IMR-90 (cell line): ENCODE measurements at regions not wholly inside any gene's neighbourhood (a gene's known extent, or its start where the extent isn't known, plus 50 kb on each side); places are given as distances from the start of the nearest gene placed in this dataset.

ENCODE experiments used
- ATAC-seq: fragments of 200-7000 bp; cut with Tn5 transposase; 2 replicates; pipeline ENCODE4 v1.9.1; 2020; ENCODE audit warnings: low read depth, mild to moderate bottlenecking, moderate library complexity
- BruUV-seq: library from RNA; stranded (reverse); fragments of 400-500 nt; replicated peaks from 2 replicates; lab custom pipeline; 2021; lab: Mats Ljungman, UMichigan
- CTCF ChIA-PET: fragments of 300-600 bp; formaldehyde crosslinking; extraction: SDS; loops from one replicate; lab custom pipeline; 2021; ENCODE audit warnings: antibody characterized with exemption; lab: Yijun Ruan, JAX
- POLR2A ChIA-PET: fragments of 300-600 bp; sonication (Branson Sonifier 250); formaldehyde crosslinking; loops from one replicate; lab custom pipeline; 2022; ENCODE audit warnings: antibody characterized with exemption; ENCODE audit not compliant: unreplicated experiment; lab: Charles Lee
- DNase-seq: peaks from one replicate; pipeline ENCODE4 v3.0.0; 2013
- H2AFZ ChIP-seq: replicated peaks from 2 replicates; pipeline ENCODE3; 2013; ENCODE audit warnings: low read length, mild to moderate bottlenecking; ENCODE audit not compliant: poor library complexity
- H2AK5ac ChIP-seq: 2 replicates; pipeline ENCODE4 v1.6.1; 2013; ENCODE audit warnings: low read depth, low read length, inconsistent platforms
- H2AK9ac ChIP-seq: replicated peaks from 2 replicates; pipeline ENCODE3; 2013; ENCODE audit warnings: mild to moderate bottlenecking, low read depth, low read length, moderate library complexity; ENCODE audit not compliant: poor library complexity
- H2BK120ac ChIP-seq: 2 replicates; pipeline ENCODE4 v1.6.1; 2013; ENCODE audit warnings: low read depth, low read length, inconsistent platforms
- H2BK15ac ChIP-seq: 3 replicates; pipeline ENCODE4 v1.6.1; 2013; ENCODE audit warnings: low read depth, low read length, inconsistent platforms
- H2BK20ac ChIP-seq: 2 replicates; pipeline ENCODE4 v1.6.1; 2013; ENCODE audit warnings: low read depth, mild to moderate bottlenecking, inconsistent platforms, low read length, moderate library complexity
- H2BK5ac ChIP-seq: 2 replicates; pipeline ENCODE4 v1.6.1; 2013; ENCODE audit warnings: mild to moderate bottlenecking, low read depth, low read length, inconsistent platforms; ENCODE audit not compliant: poor library complexity, severe bottlenecking
- H3K14ac ChIP-seq: replicated peaks from 2 replicates; pipeline ENCODE4 v1.6.1; 2013; ENCODE audit warnings: low read depth, low read length, inconsistent platforms
- H3K18ac ChIP-seq: 2 replicates; pipeline ENCODE4 v1.6.1; 2013; ENCODE audit warnings: low read depth, low read length, control low read depth
- H3K23ac ChIP-seq: 2 replicates; pipeline ENCODE4 v1.6.1; 2013; ENCODE audit warnings: low read depth, low read length, inconsistent platforms
- H3K27ac ChIP-seq: 2 replicates; pipeline ENCODE4 v1.5.1; 2013; ENCODE audit warnings: mild to moderate bottlenecking, control low read depth, low read length; ENCODE audit not compliant: insufficient read depth
- H3K27me3 ChIP-seq: 2 replicates; pipeline ENCODE4 v1.6.1; 2013; ENCODE audit warnings: low read length; ENCODE audit not compliant: control insufficient read depth, insufficient read depth
- H3K36me3 ChIP-seq: 2 replicates; pipeline ENCODE4 v1.6.1; 2013; ENCODE audit warnings: low read length, mixed read lengths; ENCODE audit not compliant: control insufficient read depth, insufficient read depth
- H3K4ac ChIP-seq: 2 replicates; pipeline ENCODE4 v1.6.1; 2013; ENCODE audit warnings: low read depth, low read length, inconsistent platforms
- H3K4me1 ChIP-seq: 2 replicates; pipeline ENCODE4 v1.6.1; 2013; ENCODE audit warnings: low read length, mixed read lengths; ENCODE audit not compliant: control insufficient read depth, insufficient read depth
- H3K4me2 ChIP-seq: 2 replicates; pipeline ENCODE4 v1.6.1; 2013; ENCODE audit warnings: low read depth, mild to moderate bottlenecking, control low read depth, low read length, moderate library complexity
- H3K4me3 ChIP-seq: 2 replicates; pipeline ENCODE4 v1.5.1; 2013; ENCODE audit warnings: low read depth, mild to moderate bottlenecking, control low read depth, low read length, moderate library complexity; ENCODE audit not compliant: insufficient read depth
- H3K56ac ChIP-seq: 2 replicates; pipeline ENCODE4 v1.6.1; 2013; ENCODE audit warnings: low read length, inconsistent platforms; ENCODE audit not compliant: insufficient read depth; ENCODE audit errors: extremely low read depth
- H3K79me1 ChIP-seq, 2 experiments: 2 replicates each; pipeline ENCODE4 v1.6.1; 2013; ENCODE audit warnings: low read length in 2 of 2, inconsistent platforms in 1 of 2, low read depth in 1 of 2
- H3K9ac ChIP-seq: 2 replicates; pipeline ENCODE4 v1.6.1; 2013; ENCODE audit warnings: low read depth, low read length, control low read depth
- H3K9me1 ChIP-seq: 2 replicates; pipeline ENCODE4 v1.6.1; 2013; ENCODE audit warnings: low read length, inconsistent platforms; ENCODE audit not compliant: insufficient read depth
- H3K9me3 ChIP-seq: 2 replicates; pipeline ENCODE4 v1.6.1; 2013; ENCODE audit warnings: low read length; ENCODE audit not compliant: control insufficient read depth, insufficient read depth
- H4K20me1 ChIP-seq: 2 replicates; pipeline ENCODE4 v1.6.1; 2013; ENCODE audit warnings: low read length, inconsistent platforms; ENCODE audit not compliant: insufficient read depth
- H4K5ac ChIP-seq: 2 replicates; pipeline ENCODE4 v1.6.1; 2013; ENCODE audit warnings: mild to moderate bottlenecking, low read depth, low read length, control low read depth
- H4K8ac ChIP-seq, 2 experiments: 2 replicates each; pipeline ENCODE4 v1.6.1; 2013; ENCODE audit warnings: low read depth in 2 of 2, low read length in 2 of 2, control low read depth in 1 of 2, inconsistent platforms in 1 of 2
- H4K91ac ChIP-seq: 2 replicates; pipeline ENCODE4 v1.6.1; 2013; ENCODE audit warnings: low read depth, low read length, inconsistent platforms; ENCODE audit not compliant: insufficient read depth
- MAFK ChIP-seq: IDR thresholded peaks from 2 replicates; pipeline ENCODE4 v1.6.1; 2012; ENCODE audit warnings: low read depth, low read length, improper control_type of control experiment
- MXI1 ChIP-seq: IDR thresholded peaks from 2 replicates; pipeline ENCODE4 v1.6.1; 2012; ENCODE audit warnings: low read depth, mild to moderate bottlenecking, low read length, moderate library complexity, borderline replicate concordance
- RAD21 ChIP-seq: IDR thresholded peaks from 2 replicates; pipeline ENCODE4 v1.6.1; 2012; ENCODE audit warnings: low read length, improper control_type of control experiment
- dilution Hi-C: fragments of 300-500 bp; cut with HindIII; formaldehyde crosslinking; loops from one replicate; pipeline ENCODE4 v1.14.3; 2018; ENCODE audit warnings: low sequenced_read_pairs; ENCODE audit not compliant: unreplicated experiment
- in situ Hi-C: fragments of 300-500 bp; cut with MboI; formaldehyde crosslinking; loops from 3 replicates; pipeline ENCODE4 v1.14.3; 2019; ENCODE audit warnings: low sequenced_read_pairs, inconsistent platforms, mixed read lengths
- intact Hi-C: fragments of 100-400 bp; cut with micrococcal nuclease; formaldehyde crosslinking; loops from 2 replicates; pipeline ENCODE4 v1.10.0; 2022

DNA sequence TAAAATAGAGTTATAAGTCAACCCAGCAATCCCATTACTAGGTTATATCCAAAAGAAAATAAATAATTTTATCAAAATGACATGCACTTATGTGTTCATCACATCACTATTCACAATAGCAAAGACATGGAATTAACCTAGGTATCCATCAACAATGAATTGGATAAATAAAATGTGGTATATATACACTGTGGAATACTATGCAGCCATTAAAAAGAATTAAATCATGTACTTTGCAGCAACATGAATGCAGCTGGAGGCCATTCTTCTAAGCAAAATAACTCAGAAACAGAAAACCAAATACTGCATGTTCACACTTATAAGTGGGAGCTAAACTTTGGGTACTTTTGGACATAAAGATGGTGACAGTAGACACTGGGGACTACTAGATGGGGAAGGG, 626.0 kb downstream of the ADCYAP1 start:
- Histone ChIP-seq H4K91ac (no peak overlapping the region), H2AK9ac (no peak overlapping the region), H3K9me1 (no peaks in the 10 kb centered on the region), H3K18ac (no peak overlapping the region), H4K5ac (no peak overlapping the region), H3K4me1 (no peaks in the 10 kb centered on the region), H3K79me1 (no peaks in the 10 kb centered on the region), H2AK5ac (no peak overlapping the region), H4K20me1 (no peaks in the 10 kb centered on the region), H3K36me3 (no peaks in the 10 kb centered on the region), H2BK15ac (no peak overlapping the region), H3K14ac (no peak overlapping the region), H3K4me2 (no peak overlapping the region), H3K4me3 (no peak overlapping the region), H2AFZ (no peak overlapping the region), H4K8ac (no peak overlapping the region), H2BK5ac (no peak overlapping the region), H2BK20ac (no peak overlapping the region), H3K4ac (no peak overlapping the region), H3K56ac (no peak overlapping the region), H3K27ac (no peak overlapping the region), H3K23ac (no peak overlapping the region), H3K9ac (no peak overlapping the region), H3K27me3 (no peaks in the 10 kb centered on the region), H3K9me3 (no peaks in the 10 kb centered on the region; the same call in 1 of the 2 replicates), H2BK120ac (no peak overlapping the region)
- TF ChIP-seq MXI1 (no peak), RAD21 (no peak), MAFK (no peak)
- no TSS peak for BruUV-seq
- dilution Hi-C loops (no loop called here), intact Hi-C loops (no loop called here), in situ Hi-C loops (no loop called here)
- ChIA-PET CTCF (no interaction called here), POLR2A (no interaction called here)
- DNase-seq (no peak), ATAC-seq (no peak)
